Activated CD8-positive, alpha-beta memory T cell treated with anti-CD3 and anti-CD28 coated beads, Interleukin-2, amount 10 ng/mL, durations not matched to agents 7 days and 5 days (primary cell): ENCODE measurements at regions not wholly inside any gene's neighbourhood (a gene's known extent, or its start where the extent isn't known, plus 50 kb on each side); places are given as distances from the start of the nearest gene placed in this dataset.

Experiments used
- ATAC-seq: fragments of 150-1000 bp; cut with Tn5 transposase; one replicate; pipeline ENCODE4 v1.10.0; 2021; ENCODE audit warnings: moderate library complexity
- CTCF ChIA-PET: fragments of 350-600 bp; sonication (Branson Sonifier 250); formaldehyde crosslinking; loops from one replicate; lab custom pipeline; 2021; ENCODE audit warnings: antibody characterized with exemption; lab: Charles Lee
- DNase-seq: peaks from one replicate; pipeline ENCODE4 v3.0.0-alpha.2; 2020
- H3K27ac Mint-ChIP-seq: one replicate; pipeline ENCODE4 v1.8.0; 2021; ENCODE audit warnings: mild to moderate bottlenecking, mixed read lengths
- H3K27me3 Mint-ChIP-seq: one replicate; pipeline ENCODE4 v1.8.0; 2021; ENCODE audit warnings: mixed read lengths
- H3K36me3 Mint-ChIP-seq: one replicate; pipeline ENCODE4 v1.8.0; 2021; ENCODE audit warnings: mild to moderate bottlenecking, mixed read lengths
- H3K4me1 Mint-ChIP-seq: one replicate; pipeline ENCODE4 v1.8.0; 2021; ENCODE audit warnings: mixed read lengths
- H3K4me3 Mint-ChIP-seq: one replicate; pipeline ENCODE4 v1.8.0; 2021; ENCODE audit warnings: mild to moderate bottlenecking, moderate library complexity, mixed read lengths
- H3K9me3 Mint-ChIP-seq: one replicate; pipeline ENCODE4 v1.8.0; 2022; ENCODE audit warnings: low read depth, mixed read lengths

GRCh38 chrX:40316502-40316901 lies 218.7 kb upstream of the BCOR start:
- H3K27me3 Mint-ChIP-seq, result peaks cover 6% of the 10 kb centered on the region
- no peak for ATAC-seq
- peaks cover 2% of the 10 kb centered on the region for H3K36me3 Mint-ChIP-seq
- H3K4me1 Mint-ChIP-seq, result no peaks in the 10 kb centered on the region
- H3K9me3 Mint-ChIP-seq, result peaks cover 11% of the 10 kb centered on the region
- DNase-seq, result no peak
- H3K27ac Mint-ChIP-seq, result no peak overlapping the region
- no peak overlapping the region for H3K4me3 Mint-ChIP-seq
- CTCF ChIA-PET, result no interaction called here

GRCh38 chrX:40314070-40314469 lies 216.3 kb upstream of the BCOR start:
- DNase-seq, result no peak
- Mint-ChIP-seq H3K4me1 (no peaks in the 10 kb centered on the region), H3K27me3 (peaks cover 2% of the 10 kb centered on the region), H3K9me3 (peaks cover 5% of the 10 kb centered on the region), H3K27ac (no peak overlapping the region), H3K36me3 (peaks cover 2% of the 10 kb centered on the region), H3K4me3 (no peak overlapping the region)
- ATAC-seq, result no peak
- CTCF ChIA-PET, result no interaction called here

- ATAC-seq (no peak), DNase-seq (no peak)
- Mint-ChIP-seq H3K27me3 (peaks cover 2% of the 10 kb centered on the region), H3K36me3 (peaks cover 2% of the 10 kb centered on the region), H3K9me3 (peaks cover 5% of the 10 kb centered on the region), H3K4me3 (no peak overlapping the region), H3K27ac (no peak overlapping the region), H3K4me1 (no peaks in the 10 kb centered on the region)
- CTCF ChIA-PET, result no interaction called here
These were observed 215.5 kb upstream of the BCOR start for GRCh38 chrX:40313269-40313668.

- Mint-ChIP-seq H3K27me3 (peaks cover 6% of the 10 kb centered on the region), H3K27ac (no peak overlapping the region), H3K36me3 (no peaks in the 10 kb centered on the region), H3K4me1 (no peaks in the 10 kb centered on the region), H3K9me3 (no peaks in the 10 kb centered on the region), H3K4me3 (no peak overlapping the region)
- CTCF ChIA-PET, result no interaction called here
- no peak for DNase-seq
- ATAC-seq, result no peak
These were observed 212.7 kb upstream of the BCOR start for GRCh38 chrX:40310447-40310846.

GRCh38 chrX:40310016-40310415 lies 212.3 kb upstream of the BCOR start:
- H3K4me3 Mint-ChIP-seq, result no peak overlapping the region
- no peaks in the 10 kb centered on the region for H3K4me1 Mint-ChIP-seq
- no peaks in the 10 kb centered on the region for H3K9me3 Mint-ChIP-seq
- H3K27me3 Mint-ChIP-seq, result peaks cover 6% of the 10 kb centered on the region
- no peaks in the 10 kb centered on the region for H3K36me3 Mint-ChIP-seq
- CTCF ChIA-PET, result no interaction called here
- DNase-seq (no peak), ATAC-seq (no peak)
- H3K27ac Mint-ChIP-seq, result no peak overlapping the region

GRCh38 chrX:40307871-40308270 lies 210.1 kb upstream of the BCOR start:
- ATAC-seq (no peak), DNase-seq (no peak)
- Mint-ChIP-seq H3K27me3 (peaks cover 11% of the 10 kb centered on the region), H3K36me3 (no peaks in the 10 kb centered on the region), H3K4me3 (no peak overlapping the region), H3K4me1 (peaks cover 8% of the 10 kb centered on the region), H3K9me3 (no peaks in the 10 kb centered on the region), H3K27ac (no peak overlapping the region)
- CTCF ChIA-PET, result no interaction called here

GRCh38 chrX:40304115-40304514 lies 206.4 kb upstream of the BCOR start:
- Mint-ChIP-seq H3K4me3 (no peak overlapping the region), H3K36me3 (no peaks in the 10 kb centered on the region), H3K4me1 (peaks cover 27% of the 10 kb centered on the region), H3K27ac (no peak overlapping the region), H3K9me3 (no peaks in the 10 kb centered on the region), H3K27me3 (peaks cover 14% of the 10 kb centered on the region)
- DNase-seq (no peak), ATAC-seq (no peak)
- CTCF ChIA-PET, result no interaction called here

GRCh38 chrX:40303256-40304077 lies 205.7 kb upstream of the BCOR start:
- ATAC-seq (no peak), DNase-seq (no peak)
- Mint-ChIP-seq H3K4me3 (no peak overlapping the region), H3K9me3 (no peaks in the 10 kb centered on the region), H3K27me3 (peaks cover 17% of the 10 kb centered on the region), H3K27ac (no peak overlapping the region), H3K4me1 (peaks cover 27% of the 10 kb centered on the region), H3K36me3 (no peaks in the 10 kb centered on the region)
- CTCF ChIA-PET, result no interaction called here

GRCh38 chrX:40300286-40300890 lies 202.6 kb upstream of the BCOR start:
- DNase-seq (peak; percentile 59), ATAC-seq (peak; percentile 72)
- peaks cover 14% of the 10 kb centered on the region for H3K27me3 Mint-ChIP-seq
- H3K27ac Mint-ChIP-seq, result peak overlapping the region; percentile 59
- no peak overlapping the region for H3K4me3 Mint-ChIP-seq
- no peaks in the 10 kb centered on the region for H3K9me3 Mint-ChIP-seq
- no peaks in the 10 kb centered on the region for H3K36me3 Mint-ChIP-seq
- H3K4me1 Mint-ChIP-seq, result peaks cover 27% of the 10 kb centered on the region
- CTCF ChIA-PET, result interaction anchor here (1.1 kb wide), 1 partner anchor 14 kb away, joined by 3 read pairs; no protein-coding TSS in a partner anchor

- H3K36me3 Mint-ChIP-seq, result no peaks in the 10 kb centered on the region
- peaks cover 14% of the 10 kb centered on the region for H3K27me3 Mint-ChIP-seq
- no peaks in the 10 kb centered on the region for H3K9me3 Mint-ChIP-seq
- no peak overlapping the region for H3K4me3 Mint-ChIP-seq
- H3K27ac Mint-ChIP-seq, result no peak overlapping the region
- CTCF ChIA-PET, result interaction anchor here (1.1 kb wide), 1 partner anchor 13 kb away, joined by 3 read pairs; no protein-coding TSS in a partner anchor
- DNase-seq, result peak; percentile 55
- ATAC-seq, result peak; percentile 55
- peaks cover 27% of the 10 kb centered on the region for H3K4me1 Mint-ChIP-seq
These were observed 201.9 kb upstream of the BCOR start for GRCh38 chrX:40299641-40300046.

- Mint-ChIP-seq H3K4me3 (no peak overlapping the region), H3K27me3 (peaks cover 14% of the 10 kb centered on the region), H3K9me3 (no peaks in the 10 kb centered on the region), H3K27ac (no peak overlapping the region), H3K36me3 (no peaks in the 10 kb centered on the region), H3K4me1 (peaks cover 26% of the 10 kb centered on the region)
- CTCF ChIA-PET, result interaction anchor here (1.1 kb wide), 1 partner anchor 12 kb away, joined by 3 read pairs; no protein-coding TSS in a partner anchor
- ATAC-seq (no peak), DNase-seq (no peak)
These were observed 201.1 kb upstream of the BCOR start for GRCh38 chrX:40298572-40299479.

GRCh38 chrX:40298069-40298468 lies 200.3 kb upstream of the BCOR start:
- CTCF ChIA-PET, result no interaction called here

GRCh38 chrX:40291553-40291952 lies 193.8 kb upstream of the BCOR start:
- H3K4me3 Mint-ChIP-seq, result no peak overlapping the region
- H3K27me3 Mint-ChIP-seq, result no peaks in the 10 kb centered on the region
- H3K9me3 Mint-ChIP-seq, result no peaks in the 10 kb centered on the region
- no peak for DNase-seq
- peaks cover 2% of the 10 kb centered on the region for H3K36me3 Mint-ChIP-seq
- H3K4me1 Mint-ChIP-seq, result no peaks in the 10 kb centered on the region
- H3K27ac Mint-ChIP-seq, result no peak overlapping the region
- no peak for ATAC-seq
- CTCF ChIA-PET, result no interaction called here

More at GRCh38 chrX:40298069-40298468, 200.3 kb upstream of the BCOR start:
- H3K4me3 Mint-ChIP-seq, result no peak overlapping the region
- ATAC-seq (no peak), DNase-seq (no peak)
- H3K36me3 Mint-ChIP-seq, result no peaks in the 10 kb centered on the region
- H3K27me3 Mint-ChIP-seq, result peaks cover 11% of the 10 kb centered on the region
- peaks cover 19% of the 10 kb centered on the region for H3K4me1 Mint-ChIP-seq
- no peak overlapping the region for H3K27ac Mint-ChIP-seq
- H3K9me3 Mint-ChIP-seq, result no peaks in the 10 kb centered on the region
